ENCODE measurements at regions not wholly inside any gene's neighbourhood (a gene's known extent, or its start where the extent isn't known, plus 50 kb on each side); places are given as distances from the start of the nearest gene placed in this dataset.

GRCh38 chr16:80065541-80065940 lies 465.0 kb upstream of the MAF start:
- Histone ChIP-seq H3K36me3 (ENCODE audit: control insufficient read depth in 3 of 3, insufficient read depth in 3 of 3, low read length in 3 of 3) (no peaks in the 10 kb centered on the region), H3K27me3 (ENCODE audit: control insufficient read depth in 3 of 3, insufficient read depth in 3 of 3, low read length in 3 of 3) (no peaks in the 10 kb centered on the region), H3K9ac (ENCODE audit: low read depth in 1 of 3, low read length in 3 of 3) (no peak overlapping the region), H3K27ac (ENCODE audit: low read depth, low read length) (no peak overlapping the region), H3K4me1 (ENCODE audit: control insufficient read depth in 3 of 3, insufficient read depth in 3 of 3, low read length in 3 of 3) (no peaks in the 10 kb centered on the region), H3K9me3 (ENCODE audit: control insufficient read depth in 3 of 3, low read length in 3 of 3) (no peaks in the 10 kb centered on the region), H3K4me3 (ENCODE audit: low read length in 3 of 3) (no peak overlapping the region)

GRCh38 chr16:80063713-80064069 lies 463.2 kb upstream of the MAF start:
- H3K9me3 ChIP-seq (ENCODE audit: control insufficient read depth in 3 of 3, low read length in 3 of 3) = no peaks in the 10 kb centered on the region
- H3K4me1 ChIP-seq (ENCODE audit: control insufficient read depth in 3 of 3, insufficient read depth in 3 of 3, low read length in 3 of 3) = no peaks in the 10 kb centered on the region
- no peaks in the 10 kb centered on the region for H3K36me3 ChIP-seq (ENCODE audit: control insufficient read depth in 3 of 3, insufficient read depth in 3 of 3, low read length in 3 of 3)
- H3K9ac ChIP-seq (ENCODE audit: low read depth in 1 of 3, low read length in 3 of 3) = no peak overlapping the region
- H3K4me3 ChIP-seq (ENCODE audit: low read length in 3 of 3) = no peak overlapping the region
- no peak overlapping the region for H3K27ac ChIP-seq (ENCODE audit: low read depth, low read length)
- no peaks in the 10 kb centered on the region for H3K27me3 ChIP-seq (ENCODE audit: control insufficient read depth in 3 of 3, insufficient read depth in 3 of 3, low read length in 3 of 3)

- Histone ChIP-seq H3K27me3 (ENCODE audit: control insufficient read depth in 3 of 3, insufficient read depth in 3 of 3, low read length in 3 of 3) (no peaks in the 10 kb centered on the region), H3K9ac (ENCODE audit: low read depth in 1 of 3, low read length in 3 of 3) (no peak overlapping the region), H3K9me3 (ENCODE audit: control insufficient read depth in 3 of 3, low read length in 3 of 3) (no peaks in the 10 kb centered on the region), H3K36me3 (ENCODE audit: control insufficient read depth in 3 of 3, insufficient read depth in 3 of 3, low read length in 3 of 3) (no peaks in the 10 kb centered on the region), H3K27ac (ENCODE audit: low read depth, low read length) (no peak overlapping the region), H3K4me1 (ENCODE audit: control insufficient read depth in 3 of 3, insufficient read depth in 3 of 3, low read length in 3 of 3) (no peaks in the 10 kb centered on the region), H3K4me3 (ENCODE audit: low read length in 3 of 3) (no peak overlapping the region)
These were observed 462.6 kb upstream of the MAF start for GRCh38 chr16:80063031-80063712.

- H3K27ac ChIP-seq (ENCODE audit: low read depth, low read length) = no peak overlapping the region
These were observed 462.0 kb upstream of the MAF start for GRCh38 chr16:80062361-80063030.

GRCh38 chr16:80060470-80060869 lies 459.9 kb upstream of the MAF start:
- Histone ChIP-seq H3K4me3 (ENCODE audit: low read length in 3 of 3) (no peak overlapping the region), H3K27ac (ENCODE audit: low read depth, low read length) (no peak overlapping the region), H3K4me1 (ENCODE audit: control insufficient read depth in 3 of 3, insufficient read depth in 3 of 3, low read length in 3 of 3) (no peaks in the 10 kb centered on the region), H3K36me3 (ENCODE audit: control insufficient read depth in 3 of 3, insufficient read depth in 3 of 3, low read length in 3 of 3) (no peaks in the 10 kb centered on the region), H3K9me3 (ENCODE audit: control insufficient read depth in 3 of 3, low read length in 3 of 3) (no peaks in the 10 kb centered on the region), H3K27me3 (ENCODE audit: control insufficient read depth in 3 of 3, insufficient read depth in 3 of 3, low read length in 3 of 3) (no peaks in the 10 kb centered on the region), H3K9ac (ENCODE audit: low read depth in 1 of 3, low read length in 3 of 3) (no peak overlapping the region)

More at GRCh38 chr16:80062361-80063030, 462.0 kb upstream of the MAF start:
- Histone ChIP-seq H3K4me3 (ENCODE audit: low read length in 3 of 3) (no peak overlapping the region), H3K4me1 (ENCODE audit: control insufficient read depth in 3 of 3, insufficient read depth in 3 of 3, low read length in 3 of 3) (no peaks in the 10 kb centered on the region), H3K9me3 (ENCODE audit: control insufficient read depth in 3 of 3, low read length in 3 of 3) (no peaks in the 10 kb centered on the region), H3K36me3 (ENCODE audit: control insufficient read depth in 3 of 3, insufficient read depth in 3 of 3, low read length in 3 of 3) (no peaks in the 10 kb centered on the region), H3K27me3 (ENCODE audit: control insufficient read depth in 3 of 3, insufficient read depth in 3 of 3, low read length in 3 of 3) (no peaks in the 10 kb centered on the region), H3K9ac (ENCODE audit: low read depth in 1 of 3, low read length in 3 of 3) (no peak overlapping the region)

- Histone ChIP-seq H3K4me1 (ENCODE audit: control insufficient read depth in 3 of 3, insufficient read depth in 3 of 3, low read length in 3 of 3) (no peaks in the 10 kb centered on the region), H3K9me3 (ENCODE audit: control insufficient read depth in 3 of 3, low read length in 3 of 3) (no peaks in the 10 kb centered on the region), H3K36me3 (ENCODE audit: control insufficient read depth in 3 of 3, insufficient read depth in 3 of 3, low read length in 3 of 3) (no peaks in the 10 kb centered on the region), H3K27ac (ENCODE audit: low read depth, low read length) (no peak overlapping the region), H3K27me3 (ENCODE audit: control insufficient read depth in 3 of 3, insufficient read depth in 3 of 3, low read length in 3 of 3) (no peaks in the 10 kb centered on the region), H3K4me3 (ENCODE audit: low read length in 3 of 3) (no peak overlapping the region), H3K9ac (ENCODE audit: low read depth in 1 of 3, low read length in 3 of 3) (no peak overlapping the region)
These were observed 459.3 kb upstream of the MAF start for GRCh38 chr16:80059836-80060235.

GRCh38 chr16:80058214-80058613 lies 457.7 kb upstream of the MAF start:
- Histone ChIP-seq H3K4me3 (ENCODE audit: low read length in 3 of 3) (no peak overlapping the region), H3K9me3 (ENCODE audit: control insufficient read depth in 3 of 3, low read length in 3 of 3) (no peaks in the 10 kb centered on the region), H3K27me3 (ENCODE audit: control insufficient read depth in 3 of 3, insufficient read depth in 3 of 3, low read length in 3 of 3) (no peaks in the 10 kb centered on the region), H3K4me1 (ENCODE audit: control insufficient read depth in 3 of 3, insufficient read depth in 3 of 3, low read length in 3 of 3) (no peaks in the 10 kb centered on the region), H3K36me3 (ENCODE audit: control insufficient read depth in 3 of 3, insufficient read depth in 3 of 3, low read length in 3 of 3) (no peaks in the 10 kb centered on the region), H3K27ac (ENCODE audit: low read depth, low read length) (no peak overlapping the region), H3K9ac (ENCODE audit: low read depth in 1 of 3, low read length in 3 of 3) (no peak overlapping the region)

GRCh38 chr16:80056324-80056723 lies 455.8 kb upstream of the MAF start:
- H3K9ac ChIP-seq (ENCODE audit: low read depth in 1 of 3, low read length in 3 of 3) = no peak overlapping the region
- no peaks in the 10 kb centered on the region for H3K27me3 ChIP-seq (ENCODE audit: control insufficient read depth in 3 of 3, insufficient read depth in 3 of 3, low read length in 3 of 3)
- H3K9me3 ChIP-seq (ENCODE audit: control insufficient read depth in 3 of 3, low read length in 3 of 3) = no peaks in the 10 kb centered on the region
- H3K27ac ChIP-seq (ENCODE audit: low read depth, low read length) = no peak overlapping the region
- no peaks in the 10 kb centered on the region for H3K36me3 ChIP-seq (ENCODE audit: control insufficient read depth in 3 of 3, insufficient read depth in 3 of 3, low read length in 3 of 3)
- no peak overlapping the region for H3K4me3 ChIP-seq (ENCODE audit: low read length in 3 of 3)
- no peaks in the 10 kb centered on the region for H3K4me1 ChIP-seq (ENCODE audit: control insufficient read depth in 3 of 3, insufficient read depth in 3 of 3, low read length in 3 of 3)

GRCh38 chr16:80055831-80056230 lies 455.3 kb upstream of the MAF start:
- Histone ChIP-seq H3K9ac (ENCODE audit: low read depth in 1 of 3, low read length in 3 of 3) (no peak overlapping the region), H3K27me3 (ENCODE audit: control insufficient read depth in 3 of 3, insufficient read depth in 3 of 3, low read length in 3 of 3) (no peaks in the 10 kb centered on the region), H3K36me3 (ENCODE audit: control insufficient read depth in 3 of 3, insufficient read depth in 3 of 3, low read length in 3 of 3) (no peaks in the 10 kb centered on the region), H3K9me3 (ENCODE audit: control insufficient read depth in 3 of 3, low read length in 3 of 3) (no peaks in the 10 kb centered on the region), H3K27ac (ENCODE audit: low read depth, low read length) (no peak overlapping the region), H3K4me3 (ENCODE audit: low read length in 3 of 3) (no peak overlapping the region), H3K4me1 (ENCODE audit: control insufficient read depth in 3 of 3, insufficient read depth in 3 of 3, low read length in 3 of 3) (no peaks in the 10 kb centered on the region)

- Histone ChIP-seq H3K27me3 (ENCODE audit: control insufficient read depth in 3 of 3, insufficient read depth in 3 of 3, low read length in 3 of 3) (no peaks in the 10 kb centered on the region), H3K27ac (ENCODE audit: low read depth, low read length) (no peak overlapping the region), H3K9me3 (ENCODE audit: control insufficient read depth in 3 of 3, low read length in 3 of 3) (no peaks in the 10 kb centered on the region), H3K4me3 (ENCODE audit: low read length in 3 of 3) (no peak overlapping the region), H3K4me1 (ENCODE audit: control insufficient read depth in 3 of 3, insufficient read depth in 3 of 3, low read length in 3 of 3) (no peaks in the 10 kb centered on the region), H3K36me3 (ENCODE audit: control insufficient read depth in 3 of 3, insufficient read depth in 3 of 3, low read length in 3 of 3) (no peaks in the 10 kb centered on the region), H3K9ac (ENCODE audit: low read depth in 1 of 3, low read length in 3 of 3) (no peak overlapping the region)
These were observed 454.1 kb upstream of the MAF start for GRCh38 chr16:80054647-80055046.
